NCI-H187 treated with DMSO at 0.1 percent for 48 hours (cell line): ENCODE measurements at regions not wholly inside any gene's neighbourhood (a gene's known extent, or its start where the extent isn't known, plus 50 kb on each side); places are given as distances from the start of the nearest gene placed in this dataset.
A peak's percentile ranks its signal among the peaks of the same experiment; 100 is the strongest.
"Not testable (repeated sequence)": the region's sequence is repeated elsewhere in the genome, so short reads cannot be mapped to it uniquely, and the experiment has no call there.

Experiments used
- DNase-seq: peaks from one replicate; lab custom pipeline; 2025; lab: John Stamatoyannopoulos, UW

DNA sequence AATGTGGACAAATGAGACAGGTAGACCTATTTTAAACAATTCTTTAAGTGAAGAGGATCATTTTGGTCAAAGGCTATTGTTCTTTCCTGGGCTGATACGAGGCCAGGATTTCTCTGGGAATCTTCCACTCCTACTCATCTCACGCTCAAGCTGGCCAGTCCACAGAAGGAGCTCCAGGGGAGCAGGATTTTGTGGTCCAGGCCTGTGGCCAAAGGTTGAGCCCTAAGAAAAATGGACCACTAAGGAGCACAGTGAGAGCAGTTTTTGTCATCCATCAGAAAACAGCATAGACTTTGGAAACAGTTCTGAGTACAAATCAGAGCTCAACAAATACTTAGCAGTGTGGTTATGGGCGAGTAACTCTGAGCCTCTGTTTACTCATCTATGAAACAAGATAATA, 260.2 kb upstream of the RUNX1 start:
- DNase-seq: no peak

DNA sequence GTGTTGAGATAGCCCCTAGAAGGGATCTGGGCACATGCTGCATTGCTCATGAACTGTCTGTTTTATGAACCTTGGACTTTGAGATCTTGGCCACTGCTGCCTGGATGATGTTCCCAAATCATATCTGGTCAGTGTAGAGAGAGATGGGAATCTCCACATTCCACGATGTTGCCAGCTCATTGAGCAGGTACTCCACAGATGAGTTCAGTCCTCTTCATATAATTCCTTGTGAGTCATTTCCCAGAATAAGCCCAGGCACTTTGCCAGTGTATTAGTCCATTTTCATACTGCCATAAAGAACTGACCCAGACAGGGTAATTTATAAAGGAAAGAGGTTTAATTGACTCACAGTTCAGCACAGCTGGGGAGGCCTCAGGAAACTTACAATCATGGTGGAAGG, 254.0 kb upstream of the RUNX1 start:
- DNase-seq: no peak

DNA sequence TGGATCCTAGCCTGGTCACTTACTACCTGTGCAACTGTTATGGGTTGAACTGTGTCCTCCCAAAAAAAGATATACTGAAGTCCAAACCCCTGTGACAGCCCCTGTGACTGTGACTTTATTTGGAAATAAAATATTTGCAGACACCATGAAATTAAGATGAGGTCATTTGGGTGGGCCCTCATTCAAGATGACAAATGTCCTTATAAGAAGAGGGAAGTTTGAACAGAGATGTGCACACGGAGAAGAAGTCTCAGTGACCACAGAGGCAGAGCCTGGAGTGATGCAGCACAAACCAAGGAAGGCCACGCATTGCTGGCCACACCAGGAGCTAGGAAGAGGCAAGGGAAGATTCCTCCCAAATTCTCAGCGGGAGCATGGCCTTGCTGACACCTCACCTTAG, 249.7 kb upstream of the RUNX1 start:
- no peak for DNase-seq

DNA sequence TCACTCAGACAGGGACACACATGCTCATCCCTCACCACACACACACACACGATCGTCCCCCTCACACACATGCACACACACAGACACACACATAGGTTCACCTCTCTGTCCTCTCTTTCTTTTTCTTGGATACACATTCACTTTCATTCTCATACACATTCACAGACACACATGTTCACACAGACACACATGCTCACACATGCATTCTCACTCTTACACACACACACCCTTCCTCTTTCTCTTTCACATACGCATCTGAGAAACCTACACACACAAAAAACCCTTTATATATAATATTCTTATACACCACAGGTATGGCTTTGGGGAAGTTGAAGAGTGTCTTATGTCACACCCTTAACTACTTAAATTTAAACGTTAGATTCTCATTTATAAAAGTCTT, 248.6 kb upstream of the RUNX1 start:
- no peak for DNase-seq

DNA sequence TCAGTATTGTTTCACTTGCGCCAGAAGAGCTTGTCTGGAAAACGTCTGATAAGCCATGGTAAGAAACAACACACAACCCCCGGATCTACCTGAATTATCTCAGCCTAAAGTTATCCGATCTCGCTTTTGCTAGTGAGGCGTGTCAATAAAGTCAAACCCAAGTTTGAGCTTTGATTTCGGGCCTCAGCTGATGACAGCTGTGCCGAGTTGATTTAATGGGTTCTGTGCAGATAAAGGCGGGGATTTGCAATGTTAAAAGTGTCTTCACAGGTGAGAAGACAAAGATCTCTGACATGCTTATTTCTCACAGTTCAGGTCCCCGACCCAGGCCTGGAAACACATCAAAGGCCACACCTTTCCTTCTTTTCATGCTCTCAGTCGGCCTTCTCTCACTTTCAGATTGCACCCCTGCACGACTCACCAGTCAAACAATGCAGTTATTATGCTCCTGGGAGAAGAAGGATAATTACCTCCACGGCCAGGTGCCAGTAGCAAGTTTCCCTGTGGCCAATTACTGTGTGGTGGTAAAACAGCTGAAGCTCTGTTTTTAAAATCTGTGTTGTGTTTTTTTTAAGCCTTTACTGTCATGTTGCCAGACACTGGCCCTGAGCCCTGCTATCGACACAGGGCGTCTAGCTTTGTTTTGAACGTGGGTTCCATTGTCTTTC, 245.3 kb upstream of the RUNX1 start:
- DNase-seq: peak; percentile 82

DNA sequence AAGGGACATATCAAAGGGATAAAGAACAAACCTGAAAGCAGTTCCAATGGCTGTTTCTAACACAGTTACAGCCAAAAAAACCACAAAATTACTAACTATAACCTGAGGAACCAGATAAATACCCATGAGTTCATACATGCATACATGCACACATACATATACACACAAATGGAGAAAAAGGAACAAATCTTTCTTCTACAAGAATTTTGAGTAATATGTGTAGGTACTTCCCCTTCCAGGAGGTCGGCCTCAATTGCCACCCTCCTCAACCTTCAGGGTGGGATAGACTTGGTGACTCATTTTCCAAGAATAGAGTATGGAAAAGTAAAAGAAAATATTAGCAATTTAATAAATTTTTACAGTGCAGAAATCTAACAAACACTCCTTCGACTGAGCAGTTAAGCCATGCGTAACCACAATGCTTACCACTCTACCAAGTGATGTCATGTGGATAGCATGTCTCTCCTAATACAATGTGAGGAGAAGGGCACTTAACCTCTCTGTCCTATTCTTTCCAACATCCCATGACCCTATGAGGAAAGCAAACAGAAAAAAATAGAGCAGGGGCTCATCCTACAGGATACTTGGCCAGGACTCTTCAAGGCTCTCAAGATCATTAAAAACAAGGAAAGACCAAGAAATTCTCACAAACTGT, 243.0 kb upstream of the RUNX1 start:
- DNase-seq: peak; percentile 85

DNA sequence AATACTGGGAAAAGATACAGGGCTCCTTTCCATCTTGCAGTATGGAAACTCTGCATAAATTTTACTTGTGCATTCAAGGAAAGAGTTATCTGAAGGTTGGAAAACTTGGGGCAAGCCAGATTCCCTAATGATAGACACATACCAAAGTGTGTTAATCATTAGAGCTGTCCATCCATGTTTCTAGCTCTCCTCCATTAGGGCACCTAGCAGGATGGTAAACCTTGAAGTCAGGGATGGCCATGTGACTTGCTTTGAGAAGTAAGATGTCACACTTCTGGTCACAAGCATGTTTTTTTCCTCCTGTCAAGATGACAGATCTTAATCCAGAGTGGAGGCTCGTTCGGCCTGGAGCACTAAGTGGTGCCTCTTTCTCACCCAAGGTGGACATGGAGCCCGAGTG, 241.9 kb upstream of the RUNX1 start:
- no peak for DNase-seq

DNA sequence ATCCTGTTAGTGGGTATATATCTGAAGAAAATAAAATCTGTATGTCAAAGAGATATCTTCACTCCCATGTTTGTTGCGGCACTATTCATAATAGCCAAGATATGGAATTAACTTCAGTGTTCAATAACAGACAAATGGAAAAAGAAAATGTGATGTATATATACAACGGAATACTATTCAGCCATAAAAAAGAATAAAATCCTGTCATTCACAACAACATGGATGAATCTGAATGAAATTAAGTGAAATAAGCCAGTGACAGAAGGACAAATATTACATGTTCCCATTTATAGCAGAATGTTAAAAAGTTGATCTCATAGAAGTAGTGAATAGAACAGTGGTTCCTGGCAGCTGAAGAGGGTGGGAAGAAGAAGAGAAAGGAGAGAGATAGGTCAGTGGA, 239.1 kb upstream of the RUNX1 start:
- no peak for DNase-seq

DNA sequence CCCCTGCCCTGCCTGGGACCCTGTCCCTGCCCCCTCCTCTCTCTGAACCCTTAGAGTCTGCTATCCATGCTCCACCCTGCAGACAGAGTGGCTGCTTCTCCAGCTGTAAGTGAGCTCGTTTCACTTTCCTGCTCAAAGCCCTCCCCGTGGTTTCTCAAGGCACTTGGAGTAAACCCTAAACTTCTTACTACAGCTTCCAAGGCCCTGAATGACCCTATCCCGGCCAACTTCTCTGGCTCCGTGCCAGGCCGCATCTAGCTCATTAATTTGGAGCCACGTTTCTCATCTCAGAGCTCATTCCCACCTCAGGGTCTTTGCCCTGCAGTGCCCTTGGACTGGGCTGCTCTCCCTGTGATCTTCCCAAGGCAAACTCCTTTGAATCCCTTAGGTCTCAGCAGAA, 235.1 kb upstream of the RUNX1 start:
- DNase-seq: no peak

DNA sequence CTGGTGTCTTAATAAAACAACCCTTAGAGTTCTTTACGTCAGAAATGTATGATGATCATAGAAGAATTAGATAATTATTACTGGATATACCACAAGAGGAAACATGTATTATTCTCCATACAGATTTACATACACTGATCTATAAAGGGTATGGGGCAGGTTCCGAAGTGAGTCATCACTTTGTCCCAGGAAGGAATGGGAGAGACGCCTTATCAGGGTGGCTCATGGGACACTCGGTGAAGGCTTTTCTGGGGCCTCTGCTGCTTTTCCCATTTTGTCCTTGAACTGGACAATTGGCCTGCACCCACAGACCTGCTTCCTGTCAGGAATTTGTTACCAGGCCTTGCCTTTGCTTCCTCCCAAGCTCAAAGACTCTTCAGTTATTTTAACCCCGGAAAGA, 233.8 kb upstream of the RUNX1 start:
- no peak for DNase-seq

DNA sequence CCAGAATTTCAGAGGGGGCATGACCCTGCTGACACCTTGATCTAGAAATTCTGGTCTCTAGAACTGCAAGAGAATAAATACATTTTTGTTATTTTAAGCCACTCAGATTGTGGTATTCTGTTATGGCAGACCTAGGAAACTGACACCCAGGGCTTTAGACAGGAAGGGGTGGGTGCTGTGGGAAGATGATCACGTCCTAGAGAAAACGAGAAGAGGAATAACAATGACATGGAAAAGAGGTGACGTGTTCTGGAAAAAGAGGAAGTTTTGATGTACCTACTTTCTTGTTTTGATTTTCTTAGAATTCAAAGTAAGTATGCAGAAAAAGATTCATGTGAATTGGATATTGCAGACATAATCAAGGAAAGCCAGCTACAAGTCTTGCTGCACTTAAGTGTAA, 232.9 kb upstream of the RUNX1 start:
- DNase-seq: no peak

DNA sequence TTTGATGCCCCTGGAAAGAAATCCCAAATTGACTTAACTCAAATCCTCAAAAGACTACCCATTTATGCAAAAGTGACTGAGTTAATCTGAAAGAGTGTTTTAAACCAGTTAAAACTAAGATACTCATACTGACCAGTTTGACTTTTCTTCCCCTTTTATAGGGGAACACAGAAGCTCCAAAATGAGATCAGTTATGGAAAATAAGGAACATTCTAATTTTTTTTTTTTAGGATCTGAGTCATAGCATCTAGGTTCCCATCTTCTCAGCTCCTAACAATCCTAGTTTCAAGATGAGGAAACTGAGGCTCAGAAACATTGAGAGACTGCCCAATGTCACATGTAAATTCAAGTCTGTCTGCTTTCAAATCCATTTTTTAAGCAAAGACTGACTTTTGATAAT, 231.1 kb upstream of the RUNX1 start:
- DNase-seq: no peak

DNA sequence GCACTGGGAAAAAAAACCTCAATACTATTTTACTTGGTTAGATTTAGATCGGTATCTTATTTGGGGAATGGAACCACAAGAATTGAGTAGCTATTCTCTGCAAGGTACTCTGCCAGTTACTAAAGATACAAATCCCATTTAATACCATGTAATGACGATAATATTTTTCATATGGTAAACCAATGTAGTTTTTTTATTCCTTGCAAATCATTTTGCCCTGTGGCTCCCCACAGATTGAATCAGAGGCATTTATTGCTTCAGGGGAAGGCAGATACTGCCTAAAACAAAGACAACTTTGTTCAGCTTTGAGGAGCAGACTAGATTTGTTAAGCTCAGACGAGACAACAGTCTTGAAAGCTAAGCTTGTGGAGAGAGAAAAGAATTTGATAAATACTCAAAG, 226.7 kb upstream of the RUNX1 start:
- no peak for DNase-seq

DNA sequence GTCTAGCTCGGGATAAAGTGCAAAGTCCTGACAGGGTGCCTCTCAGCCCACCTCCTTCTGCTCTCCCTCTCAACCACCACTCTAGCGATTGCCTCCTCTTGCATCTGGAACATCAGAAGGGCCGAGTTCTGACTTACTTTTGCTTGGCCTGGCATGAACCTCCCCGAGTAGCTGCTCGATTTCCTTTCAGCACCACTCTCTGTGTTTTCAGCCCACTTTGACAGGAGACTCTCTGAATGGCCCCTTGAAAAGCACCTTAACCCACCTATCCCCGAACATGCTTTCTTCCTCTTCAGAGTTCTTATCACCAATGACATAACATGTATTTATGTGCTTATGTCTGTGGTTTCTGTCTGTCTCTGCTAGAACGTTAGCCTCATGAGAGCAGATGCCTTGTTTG, 225.8 kb upstream of the RUNX1 start:
- no peak for DNase-seq

DNA sequence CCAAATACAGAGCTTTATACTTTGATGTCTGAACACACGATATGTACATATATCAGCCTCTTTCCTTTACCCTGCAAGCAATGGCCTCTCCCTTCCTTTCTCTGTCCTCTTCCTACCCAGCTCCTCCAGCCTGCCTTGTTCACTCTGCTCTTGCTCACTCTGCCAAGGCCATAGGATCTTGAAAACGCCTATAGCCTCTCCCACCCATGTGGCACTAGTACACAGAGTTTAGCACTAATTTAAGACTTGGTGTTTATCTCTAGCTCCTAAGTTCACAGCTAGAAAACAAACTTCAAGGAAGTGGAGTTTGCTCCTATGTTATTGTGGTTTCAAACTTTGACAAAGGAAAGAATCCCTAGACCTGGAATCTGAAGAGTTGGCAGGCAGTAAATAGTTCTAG, 225.0 kb upstream of the RUNX1 start:
- no peak for DNase-seq

DNA sequence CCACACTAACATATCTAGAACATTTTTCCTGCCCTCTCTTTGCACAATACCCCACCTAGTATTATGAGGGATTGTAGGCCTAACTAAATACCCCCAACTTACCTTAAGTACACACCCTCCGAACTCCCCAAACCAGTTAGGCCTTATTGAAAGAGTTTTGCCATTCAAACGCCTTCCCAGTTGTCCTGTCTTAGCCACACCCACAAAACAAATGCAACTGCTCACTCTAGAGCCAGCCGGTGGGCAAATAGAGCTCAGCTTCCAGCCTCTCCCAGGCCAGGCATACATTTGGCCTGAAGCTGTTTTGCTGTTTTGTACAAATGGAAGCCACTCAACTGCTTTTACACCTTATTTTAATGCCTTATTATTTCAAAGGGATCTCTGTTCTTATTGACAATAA, 224.2 kb upstream of the RUNX1 start:
- DNase-seq: no peak

DNA sequence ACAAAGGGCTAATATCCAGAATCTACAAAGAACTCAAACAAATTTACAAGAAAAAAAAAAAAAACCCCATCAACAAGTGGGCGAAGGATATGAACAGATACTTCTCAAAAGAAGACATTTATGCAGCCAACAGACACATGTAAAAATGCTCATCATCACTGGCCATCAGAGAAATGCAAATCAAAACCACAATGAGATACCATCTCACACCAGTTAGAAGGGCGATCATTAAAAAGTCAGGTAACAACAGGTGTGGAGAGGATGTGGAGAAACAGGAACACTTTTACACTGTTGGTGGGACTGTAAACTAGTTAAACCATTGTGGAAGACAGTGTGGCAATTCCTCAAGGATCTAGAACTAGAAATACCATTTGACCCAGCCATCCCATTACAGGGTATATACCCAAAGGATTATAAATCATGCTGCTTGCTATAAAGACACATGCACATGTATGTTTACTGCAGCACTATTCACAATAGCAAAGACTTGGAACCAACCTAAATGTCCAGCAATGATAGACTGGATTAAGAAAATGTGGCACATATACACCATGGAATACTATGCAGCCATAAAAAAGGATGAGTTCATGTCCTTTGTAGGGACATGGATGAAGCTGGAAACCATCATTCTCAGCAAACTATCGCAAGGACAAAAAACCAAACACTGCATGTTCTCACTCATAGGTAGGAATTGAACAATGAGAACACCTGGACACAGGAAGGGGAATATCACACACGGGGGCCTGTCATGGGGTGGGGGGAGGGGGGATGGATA, 222.4 kb upstream of the RUNX1 start:
- DNase-seq: not testable (repeated sequence)

DNA sequence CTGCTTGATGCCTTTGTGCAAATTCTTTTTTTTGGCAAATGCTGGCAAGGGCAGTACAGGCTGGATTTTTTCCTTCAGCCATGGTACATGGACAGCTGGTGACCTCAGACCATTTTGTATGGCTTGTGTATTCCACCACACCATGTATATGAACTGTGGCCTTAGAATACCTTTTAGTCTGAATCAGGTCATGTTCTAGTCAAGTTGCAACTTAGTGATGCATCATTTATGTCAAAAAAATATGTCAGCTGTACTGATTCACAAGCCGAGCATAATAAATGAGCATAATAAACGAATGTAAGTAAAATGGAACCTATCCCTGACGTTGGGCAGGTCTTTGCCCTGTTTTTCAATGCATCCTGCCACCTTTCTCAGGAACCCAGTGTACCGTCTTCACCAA, 219.7 kb upstream of the RUNX1 start:
- no peak for DNase-seq

DNA sequence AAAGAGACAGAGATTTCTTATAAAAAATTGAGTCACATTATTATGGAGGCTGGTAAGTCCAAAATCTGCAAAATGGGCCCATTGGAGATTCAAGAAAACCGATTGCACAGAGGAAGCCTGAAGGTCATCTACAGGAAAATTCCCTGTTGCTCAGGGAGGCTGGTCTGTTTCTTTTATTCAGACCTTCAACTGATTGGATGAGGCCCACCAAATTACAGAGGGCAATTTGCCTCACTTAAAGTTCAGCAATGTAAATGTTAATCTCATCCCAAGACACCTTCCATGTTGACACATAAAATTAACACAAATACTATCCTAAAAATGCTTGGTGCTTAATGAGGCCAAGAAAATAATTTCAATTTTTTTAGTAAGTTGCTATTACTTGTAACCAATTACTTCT, 219.2 kb upstream of the RUNX1 start:
- DNase-seq: no peak

DNA sequence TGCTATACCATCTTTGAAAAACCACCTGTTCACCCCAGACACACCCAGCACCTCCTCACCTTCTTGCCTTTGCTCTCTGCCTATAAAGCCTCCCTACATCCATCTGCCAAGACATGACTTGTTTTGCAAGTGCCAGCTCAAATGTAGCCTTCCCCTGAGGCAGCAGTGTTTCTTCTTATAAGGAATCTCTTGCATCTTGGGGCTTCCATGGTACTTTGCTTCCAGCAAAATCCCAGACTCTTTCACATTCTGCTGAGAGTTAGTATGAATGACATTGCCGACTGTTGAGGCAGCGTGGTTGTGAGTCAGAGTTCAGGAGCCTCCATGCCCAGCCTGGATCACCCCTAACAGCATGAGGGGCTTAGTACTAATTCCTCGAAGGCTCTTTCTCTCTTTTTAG, 217.4 kb upstream of the RUNX1 start:
- DNase-seq: no peak

DNA sequence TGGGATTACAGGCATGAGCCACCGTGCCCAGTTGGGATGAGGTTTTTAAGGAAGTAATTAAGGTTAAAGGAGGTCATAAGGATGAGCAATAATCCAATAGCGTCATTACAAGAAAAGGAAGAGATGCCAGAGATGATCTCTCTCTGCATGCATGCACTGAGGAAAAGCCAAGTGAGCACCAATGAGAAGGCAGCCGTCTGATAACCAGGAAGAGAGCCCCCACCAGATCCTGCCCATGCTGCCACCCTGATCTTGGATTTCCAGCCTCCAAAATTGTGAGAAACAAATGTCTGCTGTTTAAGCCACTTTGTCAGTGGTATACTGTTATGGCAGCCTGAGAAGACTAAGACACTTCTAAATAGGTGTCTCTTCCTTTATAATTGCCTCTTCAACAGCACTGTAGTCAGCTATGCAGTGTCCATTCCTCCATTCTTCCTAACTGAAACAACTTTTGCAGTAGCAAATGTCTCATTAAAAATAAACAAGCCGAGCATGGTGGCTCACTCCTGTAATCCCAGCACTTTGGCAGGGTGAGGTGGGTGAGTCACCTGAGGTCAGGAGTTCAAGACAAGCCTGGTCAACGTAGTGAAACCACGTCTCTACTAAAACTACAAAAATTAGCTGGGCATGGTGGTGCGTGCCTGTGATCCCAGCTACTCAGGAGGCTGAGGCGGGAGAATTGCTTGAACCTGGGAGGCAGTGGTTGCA, 216.2 kb upstream of the RUNX1 start:
- DNase-seq: no peak

DNA sequence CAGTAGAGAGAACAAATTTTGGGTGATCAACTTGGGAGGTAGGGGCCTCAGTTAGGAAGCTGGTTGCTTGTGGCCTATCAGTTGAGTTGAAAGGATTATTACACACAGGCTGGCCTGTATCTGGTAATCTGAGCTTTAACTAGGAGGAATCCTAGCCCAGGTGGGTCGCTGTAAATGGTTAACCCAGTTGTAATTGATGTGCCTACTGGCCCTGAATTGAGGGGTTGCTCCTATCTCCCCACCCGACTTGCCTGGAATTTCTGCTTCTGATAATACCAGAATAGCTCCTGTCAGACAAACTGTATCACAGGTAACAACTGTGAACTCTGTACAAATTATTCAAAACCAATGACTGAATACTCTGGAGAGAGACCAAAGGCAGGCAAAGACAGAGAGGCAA, 210.4 kb upstream of the RUNX1 start:
- DNase-seq: no peak

DNA sequence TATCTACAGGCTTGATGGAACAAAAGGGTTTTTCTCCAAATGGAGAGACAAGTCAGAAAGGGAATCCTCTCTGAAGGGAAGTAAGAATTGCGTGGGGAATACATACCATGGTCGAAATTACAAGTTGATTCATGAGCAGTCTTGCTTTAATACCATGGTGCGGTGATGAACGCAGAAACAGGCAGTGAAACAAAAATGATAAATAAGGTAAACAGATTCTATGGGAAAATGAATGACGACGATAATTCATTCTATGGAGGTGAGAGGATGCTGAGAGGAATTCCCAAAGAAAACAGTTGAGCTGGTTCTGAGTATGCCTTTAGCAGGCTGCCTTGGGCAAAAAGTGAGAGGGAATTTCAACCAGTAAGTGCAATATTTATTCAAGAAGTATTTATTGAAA, 209.4 kb upstream of the RUNX1 start:
- no peak for DNase-seq
